GM18519 (cell line): ENCODE measurements at regions not wholly inside any gene's neighbourhood (a gene's known extent, or its start where the extent isn't known, plus 50 kb on each side); places are given as distances from the start of the nearest gene placed in this dataset.

ENCODE experiments used
- ATAC-seq: cut with Tn5 transposase; IDR thresholded peaks from one replicate; pipeline ENCODE4 v1.9.1; 2021; ENCODE audit warnings: mild to moderate bottlenecking, moderate library complexity; ENCODE audit not compliant: unreplicated experiment, low FRiP score

DNA sequence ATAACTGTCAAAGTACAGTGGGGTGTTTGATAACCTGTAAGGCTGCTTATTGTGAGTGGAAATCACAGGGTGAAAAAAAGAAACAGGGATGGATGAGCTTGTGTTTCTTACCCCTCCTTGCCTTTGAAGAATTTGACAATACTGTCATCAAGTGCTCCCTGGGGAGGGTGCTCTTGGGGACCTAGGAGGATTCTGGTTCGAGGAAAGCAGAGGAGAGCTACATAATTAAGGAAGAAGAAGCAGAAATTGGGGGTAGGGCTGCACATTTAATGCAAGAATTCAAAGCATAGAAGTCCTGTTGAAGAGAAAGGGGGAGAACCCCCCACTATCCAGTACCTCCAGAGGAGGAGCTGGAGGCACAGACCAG, 208.1 kb upstream of the PHYHIPL start:
- ATAC-seq, result no peak

DNA sequence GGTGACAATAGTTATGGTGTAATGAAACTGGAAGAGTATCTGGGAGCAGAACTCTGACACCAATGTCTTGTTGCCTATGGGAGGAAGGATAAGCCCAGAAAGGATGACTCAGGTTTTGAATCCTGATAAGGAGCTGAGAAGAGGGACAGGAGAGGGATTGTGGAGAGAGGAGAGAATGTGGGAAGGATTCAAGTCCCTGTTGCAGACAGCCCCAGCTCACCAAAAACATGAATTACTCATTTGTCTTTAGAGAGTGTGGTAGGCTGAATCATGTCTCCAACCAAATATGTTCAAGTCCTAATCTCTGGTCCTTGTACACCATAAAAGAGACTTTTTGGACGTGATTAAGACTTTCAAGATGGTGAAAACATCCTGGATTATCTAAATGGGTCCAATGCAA, 206.9 kb upstream of the PHYHIPL start:
- no peak for ATAC-seq

DNA sequence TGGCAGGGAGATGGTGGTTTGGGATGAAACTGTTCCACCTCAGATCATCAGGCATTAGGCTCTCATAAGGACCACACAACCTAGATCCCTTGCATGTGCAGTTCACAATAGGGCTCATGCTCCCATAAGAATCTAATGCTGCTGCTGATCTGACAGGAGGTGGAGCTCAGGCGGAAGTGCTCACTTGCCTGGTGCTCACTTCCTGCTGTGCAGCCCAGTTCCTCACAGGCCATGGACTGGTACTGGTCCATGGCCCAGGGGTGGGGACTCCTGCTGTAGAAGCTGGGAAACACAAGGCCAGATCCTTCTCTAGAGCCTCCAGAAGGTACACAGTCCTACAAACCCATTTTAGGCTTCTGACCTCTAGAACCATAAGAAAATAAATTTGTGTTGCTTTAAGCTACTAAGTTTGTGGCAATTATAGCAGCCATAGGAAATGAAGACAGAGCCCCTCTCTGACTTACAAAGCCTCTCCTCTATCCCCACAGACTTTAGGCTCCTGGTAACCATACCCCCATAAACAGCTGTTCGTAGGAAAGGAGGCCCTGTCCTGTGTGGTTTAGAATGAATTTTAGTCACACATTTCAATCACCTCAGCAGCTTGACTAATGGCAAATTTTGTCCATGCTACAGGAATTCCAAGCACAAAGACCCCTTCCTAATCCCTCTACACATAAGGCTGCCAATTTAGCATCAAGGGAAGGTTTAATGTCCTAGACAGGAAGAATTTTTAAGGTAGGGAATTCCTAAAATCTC, 206.1 kb upstream of the PHYHIPL start:
- ATAC-seq, result no peak

DNA sequence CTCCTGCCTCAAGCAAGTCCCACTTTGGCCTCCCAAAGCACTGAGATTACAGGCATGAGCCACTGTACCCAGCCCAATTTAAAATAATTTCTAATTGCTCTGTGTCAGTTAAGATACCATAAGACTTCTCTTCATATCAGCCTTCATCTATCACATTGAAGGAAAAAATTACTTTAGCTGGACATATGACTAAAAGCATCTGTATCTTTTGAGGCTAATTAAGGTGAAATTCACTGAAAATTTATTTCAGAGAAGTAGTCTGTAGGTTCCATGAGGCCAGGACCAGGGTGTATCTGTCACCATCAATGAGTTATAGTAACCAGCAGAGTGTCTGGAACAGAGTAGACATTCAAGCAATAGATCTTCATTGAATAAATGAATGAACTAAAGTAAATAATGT, 205.2 kb upstream of the PHYHIPL start:
- no peak for ATAC-seq

DNA sequence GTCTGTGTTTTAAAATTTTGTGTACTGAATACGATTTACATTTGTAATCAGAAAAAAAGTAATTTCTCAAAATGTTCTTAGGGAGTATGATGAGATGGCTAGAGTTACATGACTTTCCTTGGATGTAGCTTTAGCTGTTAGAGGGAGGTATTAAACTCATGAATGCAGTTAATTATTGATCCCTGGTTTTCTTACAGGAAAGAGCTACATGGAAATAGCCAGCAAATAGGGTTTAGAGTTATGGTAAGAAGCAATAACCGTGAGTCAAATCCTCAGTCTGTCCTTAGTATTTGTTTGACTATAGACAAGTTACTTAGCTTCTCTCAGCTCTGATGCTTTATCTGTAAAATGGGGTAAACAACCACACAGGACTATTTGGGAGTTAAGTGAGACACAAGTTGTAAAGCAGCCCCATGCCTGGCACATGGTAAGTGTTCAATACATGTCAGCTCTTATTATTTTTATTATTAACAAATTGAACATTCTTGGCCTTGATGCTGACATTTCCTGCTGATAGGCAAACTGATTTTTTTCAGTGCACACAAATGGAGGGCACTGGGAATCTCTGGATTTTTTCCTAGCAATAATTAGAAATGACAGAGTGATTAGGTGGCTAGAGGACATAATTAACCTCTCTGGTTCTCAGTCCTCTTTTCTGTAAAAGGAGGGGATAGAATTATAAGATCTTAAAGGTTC, 204.5 kb upstream of the PHYHIPL start:
- no peak for ATAC-seq

DNA sequence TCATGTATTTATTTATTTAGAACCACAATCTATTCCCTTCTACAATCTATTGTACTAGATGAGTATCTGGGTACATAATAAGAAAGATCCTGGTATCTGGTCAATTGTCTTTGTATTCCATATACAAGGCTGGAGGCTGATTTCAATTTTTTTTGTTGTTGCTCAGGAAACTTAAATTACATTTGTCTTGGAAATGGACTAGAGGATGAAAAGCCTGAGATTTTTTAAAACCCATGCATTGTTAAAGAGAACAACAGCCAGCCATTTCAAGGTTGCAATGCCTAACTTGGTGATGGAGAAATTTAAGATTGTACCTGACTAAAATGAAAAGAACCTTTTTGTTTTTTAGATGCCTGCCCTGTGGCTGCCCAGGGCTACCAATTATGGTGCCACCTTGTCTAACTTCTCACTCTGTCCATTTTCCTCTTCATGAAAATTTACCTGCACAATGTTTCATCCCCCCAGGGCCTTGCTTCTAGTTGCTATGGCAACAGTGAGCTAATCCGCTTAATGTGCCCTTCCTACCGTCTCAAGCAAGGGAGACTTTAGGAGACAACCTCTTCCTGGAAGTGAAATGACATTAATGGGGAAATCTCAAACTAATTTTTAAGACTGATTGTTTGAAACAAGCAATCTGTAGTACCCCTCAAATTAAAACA, 203.7 kb upstream of the PHYHIPL start:
- no peak for ATAC-seq

DNA sequence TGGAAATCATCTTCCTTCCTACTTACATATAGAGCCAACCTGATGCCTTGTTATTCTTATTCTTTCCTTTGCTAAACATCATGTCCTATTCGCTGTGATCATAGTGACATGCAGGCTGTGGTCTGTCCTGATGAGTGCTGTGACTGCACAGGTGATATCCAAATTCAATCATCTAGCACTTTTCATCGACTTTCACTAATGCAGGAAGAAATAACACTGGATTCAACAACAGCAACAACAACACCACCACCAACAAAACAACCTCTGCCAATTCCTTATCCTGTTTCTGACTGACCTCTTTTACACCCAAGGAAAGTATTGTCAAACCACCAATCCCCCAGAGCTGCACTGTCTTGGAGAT, 203.2 kb upstream of the PHYHIPL start:
- no peak for ATAC-seq

DNA sequence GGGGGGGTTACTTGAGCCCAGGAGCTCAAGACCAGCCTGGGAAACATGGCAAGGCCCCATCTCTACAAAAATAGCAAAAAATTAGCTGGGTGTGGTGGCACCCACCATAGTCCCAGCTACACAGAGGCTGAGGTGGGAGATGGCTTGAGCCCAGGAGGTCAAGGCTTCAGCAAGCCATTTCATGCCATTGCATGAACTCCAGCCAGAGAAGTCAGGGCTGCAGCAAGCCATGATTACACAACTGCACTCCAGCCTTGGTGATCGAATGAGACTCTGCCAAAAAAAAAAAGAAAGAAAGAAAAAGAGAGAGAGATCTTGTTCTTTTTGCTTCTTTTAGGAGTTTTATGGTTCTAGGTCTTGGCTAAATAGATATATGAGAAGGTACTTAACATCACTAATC, 200.2 kb upstream of the PHYHIPL start:
- ATAC-seq, result no peak

DNA sequence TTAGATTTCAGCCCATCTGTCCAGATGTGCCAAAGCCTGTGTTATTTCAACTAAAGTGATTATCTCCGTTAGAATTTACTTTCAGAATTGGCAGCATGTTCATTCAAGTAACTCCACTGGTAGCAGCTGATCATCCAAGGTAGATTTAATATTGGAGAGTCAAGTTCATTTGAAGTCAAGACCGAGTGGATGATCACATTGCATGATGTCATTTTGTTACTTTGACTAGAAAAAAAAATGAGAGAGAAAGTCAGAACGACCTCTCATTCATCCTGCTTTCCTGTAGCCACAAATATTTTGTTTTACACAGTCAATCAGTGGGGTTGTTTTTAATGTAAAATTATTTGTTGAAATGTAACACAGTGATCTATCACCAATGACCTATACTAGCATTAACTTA, 196.7 kb upstream of the PHYHIPL start:
- no peak for ATAC-seq

DNA sequence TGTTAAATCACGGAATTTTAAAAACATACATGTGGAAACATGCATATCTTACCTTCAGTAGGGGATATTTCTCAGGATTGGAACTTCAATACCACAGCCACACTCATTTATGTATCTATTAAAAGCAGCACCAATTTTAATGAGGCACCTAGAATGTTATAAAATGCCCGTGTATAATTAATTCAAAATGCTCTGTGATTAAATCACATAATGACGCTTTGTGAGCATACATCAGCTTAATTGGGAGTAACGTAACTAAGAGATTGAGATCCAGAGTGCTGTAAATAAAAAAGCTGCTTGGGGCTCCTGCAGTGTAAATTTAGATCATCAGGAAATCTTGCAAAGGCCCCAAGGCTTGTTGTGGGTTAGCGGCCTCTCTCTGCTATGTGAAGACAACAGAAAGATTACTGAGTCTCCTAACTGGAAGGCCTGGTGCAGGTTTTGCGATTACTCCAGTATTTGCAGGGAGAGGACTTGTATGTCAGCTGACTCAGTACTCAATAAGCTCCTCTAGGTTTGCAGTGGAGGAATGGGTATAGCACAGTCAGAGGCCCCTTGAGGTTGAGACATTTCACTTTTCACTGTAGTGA, 195.5 kb upstream of the PHYHIPL start:
- no peak for ATAC-seq

DNA sequence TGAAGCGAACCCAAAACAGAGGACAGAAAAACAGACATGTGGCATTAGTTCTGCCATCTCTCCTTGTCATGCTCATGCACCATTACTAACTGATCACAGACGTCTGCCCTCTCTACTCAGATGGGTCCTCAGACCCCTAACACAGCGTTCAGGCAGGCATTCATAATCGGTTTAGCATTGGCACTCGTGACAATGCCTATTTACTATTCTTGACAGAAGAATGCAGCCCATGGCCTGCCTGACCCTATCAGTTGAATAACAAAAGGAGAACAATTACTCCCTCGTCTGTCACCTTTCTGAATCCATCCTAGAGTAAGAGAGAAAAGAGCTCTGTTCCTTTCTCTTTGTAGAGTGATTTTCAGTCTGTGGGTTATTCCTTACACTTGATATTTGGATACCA, 194.6 kb upstream of the PHYHIPL start:
- no peak for ATAC-seq

DNA sequence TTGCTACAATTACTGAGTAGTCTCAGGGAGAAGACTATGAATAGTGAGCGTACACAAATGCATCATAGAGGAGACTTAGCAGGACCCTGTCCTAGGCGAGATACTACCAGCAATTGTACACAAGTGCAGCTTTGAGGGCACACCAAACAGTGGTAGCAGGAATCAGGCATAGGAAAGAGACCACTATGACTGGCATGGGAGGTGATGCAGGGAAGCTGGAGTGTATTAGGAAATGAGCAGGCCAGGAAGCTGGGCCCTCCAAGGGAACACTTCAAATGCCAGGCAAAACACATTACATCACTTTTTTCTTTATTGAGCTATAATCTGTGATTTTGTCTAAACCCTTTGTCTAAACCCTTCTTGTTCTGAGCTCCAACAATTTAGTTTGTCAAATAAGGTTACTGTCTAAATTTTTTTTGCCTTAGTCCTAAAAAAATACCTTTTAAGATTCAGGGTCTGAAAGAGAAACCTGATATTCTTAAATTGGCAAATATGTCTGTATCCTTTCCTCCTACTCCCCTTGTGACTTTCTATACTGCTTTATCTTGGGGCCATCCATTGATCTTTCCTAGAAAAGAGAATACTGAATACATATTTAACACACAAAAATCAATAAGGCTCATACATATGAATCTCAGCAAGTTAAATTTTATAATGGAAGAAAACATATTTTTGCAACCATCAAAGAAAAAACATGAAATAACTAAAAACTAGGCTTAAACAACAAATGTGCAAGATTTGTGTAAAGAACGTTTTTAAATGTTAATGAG, 193.8 kb upstream of the PHYHIPL start:
- ATAC-seq, result no peak

DNA sequence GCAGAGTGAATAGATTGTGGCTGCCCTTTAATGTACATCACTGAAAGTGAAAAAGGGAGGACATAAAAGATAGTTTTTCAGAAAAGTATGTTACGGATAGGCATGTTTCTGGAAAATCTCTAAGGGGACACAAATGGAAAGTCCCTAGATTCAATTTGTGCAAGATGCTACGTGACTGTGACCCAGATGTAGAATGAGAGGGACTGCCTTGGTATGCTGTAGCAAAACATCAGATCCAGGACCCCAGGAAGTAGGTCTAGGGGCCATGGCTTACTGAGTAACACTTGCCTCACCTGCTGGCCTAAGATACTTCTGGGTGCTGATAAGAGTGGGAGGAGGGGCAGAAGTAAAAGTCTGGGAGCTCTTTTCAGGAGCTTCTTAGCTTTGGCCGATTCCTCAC, 191.2 kb upstream of the PHYHIPL start:
- ATAC-seq, result no peak

DNA sequence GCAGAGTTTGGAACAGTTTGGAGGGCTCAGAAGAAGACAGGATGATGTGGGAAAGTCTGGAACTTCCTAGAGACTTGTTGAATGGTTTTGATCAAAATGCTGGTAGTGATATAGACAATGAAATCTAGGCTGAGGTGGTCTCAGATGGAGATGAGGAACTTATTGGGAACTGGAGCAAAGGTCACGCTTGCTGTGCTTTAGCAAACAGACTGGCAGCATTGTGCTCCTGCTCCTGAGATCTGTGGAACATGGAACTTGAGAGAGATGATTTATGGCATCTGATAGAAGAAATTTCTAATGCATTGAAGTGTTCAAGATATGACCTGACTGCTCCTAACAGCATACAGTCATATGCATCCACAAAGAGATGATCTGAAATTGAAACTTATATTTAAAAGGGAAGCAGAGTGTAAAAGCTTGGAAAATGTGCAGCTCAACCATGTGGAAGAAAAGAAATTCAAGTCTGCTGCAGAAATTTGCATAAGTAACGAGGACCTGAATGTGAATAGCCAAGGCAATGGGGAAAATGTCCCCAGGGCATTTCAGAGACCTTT, 186.9 kb upstream of the PHYHIPL start:
- no peak for ATAC-seq

DNA sequence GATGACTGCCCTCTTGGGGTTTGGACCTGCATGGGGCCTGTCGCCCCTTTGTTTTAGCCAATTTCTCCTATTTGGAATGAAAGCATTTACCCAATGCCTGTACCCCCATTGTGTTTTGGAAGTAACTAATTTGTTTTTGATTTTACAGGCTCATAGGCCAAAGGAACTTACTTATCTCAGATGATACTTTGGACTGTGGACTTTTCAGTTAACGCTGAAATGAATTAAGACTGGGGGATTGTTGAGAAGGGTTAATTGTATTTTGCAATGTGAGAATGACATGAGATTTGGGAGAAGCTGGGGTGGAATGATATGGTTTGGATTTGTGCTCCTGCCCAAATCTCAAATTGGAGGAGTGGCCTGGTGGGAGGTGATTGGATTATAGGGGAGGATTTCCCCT, 185.8 kb upstream of the PHYHIPL start:
- no peak for ATAC-seq

DNA sequence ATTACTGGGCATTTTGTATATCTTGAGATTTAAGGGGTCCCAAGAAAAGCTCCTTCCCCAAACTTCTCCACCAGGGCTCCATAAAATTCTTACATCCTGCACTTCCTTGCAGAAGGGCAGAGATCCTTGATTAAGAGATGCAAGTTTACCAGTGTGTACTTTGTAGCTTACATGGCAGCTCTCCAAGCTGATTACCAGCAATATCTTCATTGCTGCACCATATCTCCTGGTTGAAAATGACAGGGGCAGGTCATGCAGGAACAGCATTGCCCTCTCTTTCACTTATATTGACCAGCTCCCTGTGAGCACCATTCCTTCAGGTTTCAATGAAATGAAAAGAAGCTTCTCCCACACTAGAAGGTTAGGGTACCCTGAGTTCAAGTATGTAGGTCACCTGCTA, 184.6 kb upstream of the PHYHIPL start:
- ATAC-seq, result no peak

DNA sequence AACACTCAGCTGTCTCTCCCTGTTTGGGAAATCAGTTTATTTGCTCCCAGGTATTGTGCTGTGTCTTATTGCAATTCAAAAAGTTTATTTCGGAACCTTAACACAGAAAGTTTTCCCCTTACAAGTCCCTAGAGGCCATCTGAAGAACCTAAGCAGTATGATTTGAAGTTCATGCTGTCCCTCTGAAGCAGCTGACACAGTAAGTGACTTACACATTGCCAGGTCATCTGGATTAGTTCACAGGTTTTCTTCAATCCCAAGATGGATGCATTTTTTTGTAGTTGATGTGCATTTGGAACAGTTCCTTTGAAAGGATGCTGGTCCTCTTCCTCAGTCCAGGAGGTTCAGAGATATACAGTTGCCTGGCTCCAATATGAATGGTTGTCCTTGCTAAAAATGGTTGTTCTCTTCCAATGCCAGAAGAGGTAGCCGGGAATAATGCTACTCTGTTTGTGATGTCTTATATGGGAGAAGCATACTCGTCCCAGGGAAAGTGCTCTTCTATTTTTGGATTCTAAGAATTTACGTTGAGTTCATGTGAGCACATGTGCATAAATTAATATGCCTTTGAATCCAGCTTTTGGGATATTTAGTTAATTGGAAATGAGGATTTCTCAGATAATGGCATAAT, 183.5 kb upstream of the PHYHIPL start:
- ATAC-seq, result no peak

DNA sequence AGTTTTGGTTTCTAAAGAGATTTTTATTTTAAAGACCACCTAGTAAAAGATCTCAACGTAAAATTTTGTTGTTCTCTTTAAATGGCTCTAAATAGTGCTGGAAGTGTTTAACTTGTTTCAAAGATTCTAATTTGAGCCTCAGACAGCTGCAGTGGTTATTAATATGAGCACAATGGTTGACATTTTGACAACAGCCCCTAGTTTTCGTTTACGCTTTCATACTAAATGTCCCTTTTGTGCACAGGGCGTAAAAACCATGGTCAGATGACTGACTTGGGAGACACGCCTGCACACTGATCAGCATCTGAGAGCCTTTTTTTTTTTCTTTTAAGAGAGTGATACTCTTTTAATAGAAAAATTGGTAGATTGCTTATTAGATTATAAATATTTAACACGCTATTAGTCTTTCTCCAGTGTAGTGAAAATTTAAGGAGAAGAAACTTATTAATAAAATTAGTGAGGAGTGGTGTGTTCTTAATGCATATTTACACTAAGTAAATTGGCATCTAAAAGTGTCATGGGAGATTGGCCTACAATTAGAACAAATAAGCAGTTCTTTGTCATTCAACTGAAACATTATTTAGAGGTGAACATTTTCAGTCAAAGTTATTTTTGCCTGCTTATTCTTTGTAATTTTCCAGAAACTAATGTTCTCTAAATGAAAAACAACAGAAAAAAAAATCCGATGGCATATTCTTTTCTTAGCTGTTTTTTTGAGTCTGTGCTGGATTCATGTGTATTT, 182.8 kb upstream of the PHYHIPL start:
- peak; percentile 92 for ATAC-seq
